CD4-positive, alpha-beta memory T cell (primary cell): ENCODE measurements at regions not wholly inside any gene's neighbourhood (a gene's known extent, or its start where the extent isn't known, plus 50 kb on each side); places are given as distances from the start of the nearest gene placed in this dataset.

Source experiments
- CTCF ChIA-PET: fragments of 350-600 bp; sonication (Branson Sonifier 250); formaldehyde crosslinking; loops from one replicate; lab custom pipeline; 2021; ENCODE audit warnings: inconsistent platforms; ENCODE audit not compliant: partially characterized antibody; lab: Charles Lee
- POLR2A ChIA-PET: fragments of 350-600 bp; sonication (Branson Sonifier 250); formaldehyde crosslinking; loops from one replicate; lab custom pipeline; 2021; ENCODE audit not compliant: partially characterized antibody; lab: Charles Lee
- DNase-seq, 5 donors: peaks; one replicate each; pipeline versions ENCODE4 v3.0.0 to v3.0.0-alpha.2; 2020 to 2022; ENCODE audit warnings: mixed read lengths in 1 of 5
- H3K27ac ChIP-seq: one replicate; pipeline ENCODE4 v1.7.0; 2013; ENCODE audit warnings: low read depth, low read length
- H3K27me3 ChIP-seq: 2 replicates; pipeline ENCODE4 v1.7.0; 2013; ENCODE audit warnings: mild to moderate bottlenecking, low read length, moderate library complexity; ENCODE audit not compliant: insufficient read depth
- H3K36me3 ChIP-seq: 2 replicates; pipeline ENCODE4 v1.7.0; 2013; ENCODE audit warnings: mild to moderate bottlenecking, low read length, moderate library complexity; ENCODE audit not compliant: insufficient read depth
- H3K4me1 ChIP-seq: 2 replicates; pipeline ENCODE4 v1.7.0; 2013; ENCODE audit warnings: mild to moderate bottlenecking, low read length, moderate library complexity; ENCODE audit not compliant: insufficient read depth
- H3K4me3 ChIP-seq, 2 donors: one replicate each; pipeline ENCODE4 v1.7.0; 2013; ENCODE audit warnings: low read length in 2 of 2, mild to moderate bottlenecking in 1 of 2
- H3K9me3 ChIP-seq, 2 donors: one replicate each; pipeline ENCODE4 v1.7.0; 2013; ENCODE audit warnings: low read length in 2 of 2, control low read depth in 1 of 2; ENCODE audit not compliant: control insufficient read depth in 1 of 2
- H3K27ac Mint-ChIP-seq, 7 donors: one replicate each; pipeline ENCODE4 v1.8.0; 2020 to 2021; ENCODE audit warnings: mixed read lengths in 7 of 7, mild to moderate bottlenecking in 6 of 7, inconsistent platforms in 3 of 7, moderate library complexity in 3 of 7
- H3K27me3 Mint-ChIP-seq, 2 donors: one replicate each; pipeline ENCODE4 v1.8.0; 2020 to 2021; ENCODE audit warnings: mixed read lengths in 2 of 2
- H3K36me3 Mint-ChIP-seq, 2 donors: one replicate each; pipeline ENCODE4 v1.8.0; 2020 to 2021; ENCODE audit warnings: mixed read lengths in 2 of 2, inconsistent platforms in 1 of 2, mild to moderate bottlenecking in 1 of 2
- H3K4me1 Mint-ChIP-seq, 4 donors: one replicate each; pipeline ENCODE4 v1.8.0; 2020 to 2021; ENCODE audit warnings: mixed read lengths in 4 of 4, mild to moderate bottlenecking in 1 of 4
- H3K4me3 Mint-ChIP-seq, 8 donors: one replicate each; pipeline ENCODE4 v1.8.0; 2020 to 2021; ENCODE audit warnings: mixed read lengths in 8 of 8, mild to moderate bottlenecking in 7 of 8, moderate library complexity in 6 of 8, inconsistent platforms in 3 of 8
- H3K9me3 Mint-ChIP-seq, 8 donors: one replicate each; pipeline ENCODE4 v1.8.0; 2020 to 2021; ENCODE audit warnings: mixed read lengths in 8 of 8, mild to moderate bottlenecking in 5 of 8, inconsistent platforms in 3 of 8, moderate library complexity in 1 of 8
- intact Hi-C: fragments of 100-400 bp; cut with micrococcal nuclease; formaldehyde crosslinking; loops from one replicate; pipeline ENCODE4 v1.15.1; 2023

DNA sequence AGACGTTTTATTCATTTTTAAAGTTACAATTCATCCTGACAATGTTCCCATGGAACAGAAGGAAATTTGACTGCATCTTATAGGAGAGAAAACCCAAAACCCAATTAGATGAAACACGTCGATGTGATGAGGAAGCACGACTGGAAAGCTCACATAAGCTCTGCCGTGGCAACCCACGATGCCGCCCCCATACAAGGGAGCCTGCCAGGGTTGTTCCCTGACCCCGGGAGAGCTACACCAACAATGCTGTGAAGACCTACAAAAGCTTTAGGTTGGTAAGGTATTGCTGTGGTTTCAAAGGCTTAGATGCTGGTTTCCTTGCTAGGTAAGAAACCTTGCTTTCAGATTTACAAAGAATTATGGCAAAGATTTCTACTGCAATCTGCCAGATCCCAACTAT, 393.1 kb downstream of the KLF12 start:
- Mint-ChIP-seq H3K4me1 (peaks cover 29 to 55% (median 44%) of the 10 kb centered on the region in 4 donors), H3K4me3 (peak overlapping the region in 4 of 8 donors; percentile 15 to 75 (median 64)), H3K27ac (peak overlapping the region in 4 of 7 donors; percentile 1 to 71 (median 34)), H3K36me3 (peaks cover 14 to 22% of the 10 kb centered on the region in 2 donors), H3K27me3 (no peaks in the 10 kb centered on the region), H3K9me3 (no peaks in the 10 kb centered on the region)
- Histone ChIP-seq H3K4me3 (no peak overlapping the region), H3K36me3 (no peaks in the 10 kb centered on the region), H3K9me3 (no peaks in the 10 kb centered on the region), H3K4me1 (peaks cover 18% of the 10 kb centered on the region), H3K27me3 (no peaks in the 10 kb centered on the region), H3K27ac (no peak overlapping the region)
- POLR2A ChIA-PET, result no interaction called here
- CTCF ChIA-PET, result interaction anchor here (0.7 to 1.3 kb wide), 4 partner anchors 10 to 1617 kb away, joined by 3 read pairs; no protein-coding TSS in a partner anchor
- DNase-seq, result no peak
- intact Hi-C loops, result no loop called here

DNA sequence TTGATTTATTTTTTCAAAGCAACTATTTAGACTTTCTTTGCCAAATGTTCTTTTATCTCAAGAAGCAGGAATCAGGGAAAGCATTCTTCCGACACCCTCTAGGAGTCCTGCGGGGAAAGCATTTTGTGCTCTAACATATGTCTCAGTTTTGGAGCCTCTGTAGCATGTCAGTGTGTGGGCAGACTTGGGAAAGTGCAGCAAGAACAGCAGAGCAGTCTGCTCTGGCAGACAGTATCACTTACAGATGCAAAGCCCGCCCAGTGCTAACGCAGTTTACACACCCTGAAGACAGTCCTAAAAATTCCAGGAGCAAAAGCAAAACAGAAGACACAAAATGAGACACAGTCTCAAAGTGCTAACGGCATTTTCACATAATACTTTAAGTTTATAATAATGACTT, 393.5 kb downstream of the KLF12 start:
- peak overlapping the region in 5 of 7 donors; percentile 23 to 71 (median 30) for H3K27ac Mint-ChIP-seq
- DNase-seq, result no peak
- H3K4me1 ChIP-seq, result peaks cover 18% of the 10 kb centered on the region
- no peaks in the 10 kb centered on the region for H3K9me3 Mint-ChIP-seq
- peaks cover 28 to 50% (median 40%) of the 10 kb centered on the region in 4 donors for H3K4me1 Mint-ChIP-seq
- ChIA-PET POLR2A (no interaction called here), CTCF (interaction anchor here (0.8 to 1.0 kb wide), 2 partner anchors 70 to 1617 kb away, joined by 3 read pairs; no protein-coding TSS in a partner anchor)
- H3K36me3 Mint-ChIP-seq, result peaks cover 18 to 23% of the 10 kb centered on the region in 2 donors
- H3K27me3 ChIP-seq, result no peaks in the 10 kb centered on the region
- H3K27me3 Mint-ChIP-seq, result no peaks in the 10 kb centered on the region
- H3K36me3 ChIP-seq, result no peaks in the 10 kb centered on the region
- H3K4me3 Mint-ChIP-seq, result peak overlapping the region in 3 of 8 donors; percentile 59 to 75 (median 69)
- H3K27ac ChIP-seq, result no peak overlapping the region
- no peaks in the 10 kb centered on the region for H3K9me3 ChIP-seq
- intact Hi-C loops, result no loop called here
- no peak overlapping the region for H3K4me3 ChIP-seq

DNA sequence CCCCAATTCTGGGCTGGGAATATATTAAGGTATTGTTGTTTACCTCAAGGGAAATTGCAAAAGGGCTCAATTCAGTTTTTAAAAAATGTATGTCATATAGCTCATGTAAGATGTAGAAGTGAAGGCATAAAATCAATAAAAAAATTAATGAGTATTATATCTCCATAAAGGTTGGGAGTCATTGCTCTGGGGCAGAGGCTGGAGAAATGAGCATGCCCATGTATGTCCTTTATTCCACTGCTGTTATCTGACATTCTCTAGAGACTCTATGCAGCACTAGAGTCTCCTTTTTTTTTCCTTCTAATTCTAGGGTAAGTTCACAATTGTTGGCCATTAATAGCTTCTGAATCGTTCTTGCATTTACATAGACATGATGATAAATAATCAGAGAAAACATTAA, 394.8 kb downstream of the KLF12 start:
- peaks cover 23 to 29% of the 10 kb centered on the region in 2 donors for H3K36me3 Mint-ChIP-seq
- Histone ChIP-seq H3K9me3 (no peaks in the 10 kb centered on the region), H3K4me3 (no peak overlapping the region), H3K4me1 (peaks cover 16% of the 10 kb centered on the region), H3K27ac (no peak overlapping the region), H3K36me3 (no peaks in the 10 kb centered on the region), H3K27me3 (no peaks in the 10 kb centered on the region)
- H3K27ac Mint-ChIP-seq, result peak overlapping the region in 3 of 7 donors; percentile 51 to 71 (median 57)
- CTCF ChIA-PET, result interaction anchor here (0.9 kb wide), 1 partner anchor 15 kb away, joined by 3 read pairs; no protein-coding TSS in a partner anchor
- intact Hi-C loops, result no loop called here
- DNase-seq, result no peak
- H3K4me3 Mint-ChIP-seq, result no peak overlapping the region
- POLR2A ChIA-PET, result no interaction called here
- H3K9me3 Mint-ChIP-seq, result no peaks in the 10 kb centered on the region
- peaks cover 29 to 52% (median 44%) of the 10 kb centered on the region in 4 donors for H3K4me1 Mint-ChIP-seq
- no peaks in the 10 kb centered on the region for H3K27me3 Mint-ChIP-seq

DNA sequence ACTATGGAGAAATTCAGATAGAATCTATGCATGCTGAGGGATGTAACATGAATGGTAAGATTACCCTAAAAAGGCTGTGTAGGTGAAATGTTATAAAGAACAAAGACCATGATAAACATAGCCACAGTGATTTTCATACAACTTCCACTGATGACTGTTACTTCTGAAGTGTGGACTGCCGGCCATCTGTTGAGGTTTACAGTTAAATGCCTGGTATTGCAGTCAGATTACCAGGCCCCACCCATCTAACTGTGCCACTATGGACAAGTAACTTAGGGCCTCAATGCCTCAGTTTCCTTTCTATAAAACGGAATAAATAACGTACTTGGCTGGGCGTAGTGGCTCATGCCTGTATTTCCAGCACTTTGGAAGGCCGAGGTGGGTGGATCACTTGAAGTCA, 395.6 kb downstream of the KLF12 start:
- no peak for DNase-seq
- intact Hi-C loops, result no loop called here
- Mint-ChIP-seq H3K27me3 (no peaks in the 10 kb centered on the region), H3K36me3 (peaks cover 19 to 27% of the 10 kb centered on the region in 2 donors), H3K27ac (peak overlapping the region in 4 of 7 donors; percentile 8 to 52 (median 44)), H3K4me1 (peaks cover 24 to 49% (median 40%) of the 10 kb centered on the region in 4 donors), H3K9me3 (no peaks in the 10 kb centered on the region), H3K4me3 (no peak overlapping the region)
- CTCF ChIA-PET, result no interaction called here
- H3K9me3 ChIP-seq, result no peaks in the 10 kb centered on the region
- POLR2A ChIA-PET, result no interaction called here
- no peak overlapping the region for H3K27ac ChIP-seq
- peaks cover 12% of the 10 kb centered on the region for H3K4me1 ChIP-seq
- H3K27me3 ChIP-seq, result no peaks in the 10 kb centered on the region
- H3K36me3 ChIP-seq, result no peaks in the 10 kb centered on the region
- no peak overlapping the region for H3K4me3 ChIP-seq

DNA sequence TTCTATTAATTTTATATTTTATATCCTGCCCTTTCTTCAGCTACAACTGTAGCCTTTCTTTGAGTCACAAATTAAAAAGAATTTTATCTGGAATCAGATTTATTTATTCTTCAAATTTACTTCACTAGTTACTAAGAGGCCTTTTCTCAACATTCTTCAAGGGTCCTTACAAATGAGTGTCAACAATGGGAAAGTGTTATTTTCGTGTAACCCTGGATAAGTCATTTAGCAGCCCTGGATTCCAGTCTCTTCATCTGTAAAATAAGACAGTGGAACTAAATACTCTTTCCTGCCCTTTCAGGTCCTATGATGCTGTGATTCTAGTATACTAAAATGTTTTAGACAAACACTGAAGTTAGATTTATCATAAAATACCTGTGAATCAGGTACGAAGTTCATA, 397.0 kb downstream of the KLF12 start:
- Mint-ChIP-seq H3K36me3 (peaks cover 27 to 32% of the 10 kb centered on the region in 2 donors), H3K9me3 (no peaks in the 10 kb centered on the region), H3K4me1 (peaks cover 27 to 51% (median 42%) of the 10 kb centered on the region in 4 donors), H3K27ac (peak overlapping the region in 1 of 7 donors; percentile 47), H3K27me3 (no peaks in the 10 kb centered on the region), H3K4me3 (no peak overlapping the region)
- H3K4me3 ChIP-seq, result no peak overlapping the region
- intact Hi-C loops, result no loop called here
- H3K4me1 ChIP-seq, result peaks cover 12% of the 10 kb centered on the region
- no peaks in the 10 kb centered on the region for H3K36me3 ChIP-seq
- no peak overlapping the region for H3K27ac ChIP-seq
- H3K27me3 ChIP-seq, result no peaks in the 10 kb centered on the region
- POLR2A ChIA-PET, result no interaction called here
- no peaks in the 10 kb centered on the region for H3K9me3 ChIP-seq
- DNase-seq, result no peak
- CTCF ChIA-PET, result no interaction called here

DNA sequence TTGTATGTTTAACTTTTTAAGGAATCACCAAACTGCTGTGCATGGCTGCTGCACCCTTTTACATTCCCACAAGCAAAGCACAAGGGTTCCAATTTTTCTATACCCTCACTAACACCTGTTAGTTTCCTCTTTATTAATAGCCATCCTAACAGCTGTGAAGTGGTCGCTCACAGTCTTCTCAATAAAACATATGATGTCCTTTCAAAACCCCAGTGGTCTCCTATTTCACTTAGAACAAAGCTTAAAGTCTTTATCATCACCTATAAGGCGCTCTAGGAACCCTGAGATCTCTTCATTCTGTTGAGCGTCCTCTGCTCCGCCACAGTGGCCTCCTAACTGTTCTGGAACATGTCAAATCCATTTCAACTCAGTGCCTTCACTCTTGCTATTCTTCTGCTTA, 400.5 kb downstream of the KLF12 start:
- intact Hi-C loops, result no loop called here
- no peaks in the 10 kb centered on the region for H3K9me3 Mint-ChIP-seq
- Histone ChIP-seq H3K27ac (no peak overlapping the region), H3K4me3 (no peak overlapping the region), H3K4me1 (no peaks in the 10 kb centered on the region), H3K27me3 (no peaks in the 10 kb centered on the region), H3K36me3 (no peaks in the 10 kb centered on the region), H3K9me3 (no peaks in the 10 kb centered on the region)
- H3K27me3 Mint-ChIP-seq, result no peaks in the 10 kb centered on the region
- ChIA-PET POLR2A (no interaction called here), CTCF (interaction anchor here (1.6 kb wide), 1 partner anchor 11 kb away, joined by 7 read pairs; no protein-coding TSS in a partner anchor)
- peak overlapping the region in 5 of 7 donors; percentile 20 to 81 (median 48) for H3K27ac Mint-ChIP-seq
- no peak overlapping the region for H3K4me3 Mint-ChIP-seq
- H3K36me3 Mint-ChIP-seq, result peaks cover 33 to 45% of the 10 kb centered on the region in 2 donors
- no peak for DNase-seq
- H3K4me1 Mint-ChIP-seq, result peaks cover 33 to 47% (median 39%) of the 10 kb centered on the region in 4 donors

DNA sequence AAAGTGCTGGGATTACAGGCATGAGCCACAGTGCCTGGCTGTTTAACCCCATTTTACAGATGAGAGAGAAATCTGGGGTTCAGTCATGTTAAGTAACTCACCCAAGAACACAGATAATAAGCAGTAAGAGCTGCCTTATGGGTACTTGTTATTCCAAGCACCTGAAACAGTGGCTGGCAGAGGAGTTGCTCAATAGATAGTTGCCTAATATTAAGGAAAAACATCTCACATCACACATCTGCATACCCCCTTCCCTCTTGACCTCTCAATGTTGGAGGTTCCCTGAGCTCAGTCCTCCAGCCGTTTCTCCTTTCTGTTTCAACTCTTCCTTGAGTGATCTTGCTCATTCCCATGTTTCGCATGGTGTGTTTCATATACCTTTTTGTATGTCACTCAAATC, 401.9 kb downstream of the KLF12 start:
- no peaks in the 10 kb centered on the region for H3K9me3 Mint-ChIP-seq
- H3K27me3 ChIP-seq, result no peaks in the 10 kb centered on the region
- no peak for DNase-seq
- H3K4me1 Mint-ChIP-seq, result peaks cover 33 to 46% (median 43%) of the 10 kb centered on the region in 4 donors
- H3K36me3 Mint-ChIP-seq, result peaks cover 41 to 54% of the 10 kb centered on the region in 2 donors
- ChIA-PET CTCF (interaction anchor here (1.6 kb wide), 1 partner anchor 9 kb away, joined by 7 read pairs; no protein-coding TSS in a partner anchor), POLR2A (no interaction called here)
- H3K27ac Mint-ChIP-seq, result peak overlapping the region in 6 of 7 donors; percentile 25 to 94 (median 60)
- no peak overlapping the region for H3K4me3 ChIP-seq
- intact Hi-C loops, result no loop called here
- no peak overlapping the region for H3K4me3 Mint-ChIP-seq
- no peaks in the 10 kb centered on the region for H3K9me3 ChIP-seq
- H3K27me3 Mint-ChIP-seq, result no peaks in the 10 kb centered on the region
- H3K27ac ChIP-seq, result no peak overlapping the region
- no peaks in the 10 kb centered on the region for H3K4me1 ChIP-seq
- no peaks in the 10 kb centered on the region for H3K36me3 ChIP-seq
